ENCODE measurements at regions not wholly inside any gene's neighbourhood (a gene's known extent, or its start where the extent isn't known, plus 50 kb on each side); places are given as distances from the start of the nearest gene placed in this dataset.

DNA sequence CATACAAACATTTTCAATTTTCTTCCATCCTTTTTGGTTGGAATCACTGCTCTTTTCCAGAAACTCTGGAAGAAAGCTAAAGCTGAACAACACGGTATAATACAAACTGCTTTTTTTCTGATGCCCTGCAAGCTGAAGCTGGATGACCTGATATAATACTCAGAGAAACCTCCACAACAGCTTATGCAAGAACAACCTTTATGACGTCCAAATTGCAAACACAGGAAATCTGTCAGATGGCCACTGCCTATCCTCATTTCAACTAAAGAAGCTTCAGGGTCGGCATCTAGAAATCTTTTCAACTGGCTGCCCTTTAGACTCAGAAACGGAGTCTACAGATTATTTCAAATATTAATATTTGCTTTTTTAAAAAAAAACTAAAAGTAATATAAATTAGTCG is 106.5 kb upstream of the PRDM9 start:
- TF ChIP-seq, protein P1, sequence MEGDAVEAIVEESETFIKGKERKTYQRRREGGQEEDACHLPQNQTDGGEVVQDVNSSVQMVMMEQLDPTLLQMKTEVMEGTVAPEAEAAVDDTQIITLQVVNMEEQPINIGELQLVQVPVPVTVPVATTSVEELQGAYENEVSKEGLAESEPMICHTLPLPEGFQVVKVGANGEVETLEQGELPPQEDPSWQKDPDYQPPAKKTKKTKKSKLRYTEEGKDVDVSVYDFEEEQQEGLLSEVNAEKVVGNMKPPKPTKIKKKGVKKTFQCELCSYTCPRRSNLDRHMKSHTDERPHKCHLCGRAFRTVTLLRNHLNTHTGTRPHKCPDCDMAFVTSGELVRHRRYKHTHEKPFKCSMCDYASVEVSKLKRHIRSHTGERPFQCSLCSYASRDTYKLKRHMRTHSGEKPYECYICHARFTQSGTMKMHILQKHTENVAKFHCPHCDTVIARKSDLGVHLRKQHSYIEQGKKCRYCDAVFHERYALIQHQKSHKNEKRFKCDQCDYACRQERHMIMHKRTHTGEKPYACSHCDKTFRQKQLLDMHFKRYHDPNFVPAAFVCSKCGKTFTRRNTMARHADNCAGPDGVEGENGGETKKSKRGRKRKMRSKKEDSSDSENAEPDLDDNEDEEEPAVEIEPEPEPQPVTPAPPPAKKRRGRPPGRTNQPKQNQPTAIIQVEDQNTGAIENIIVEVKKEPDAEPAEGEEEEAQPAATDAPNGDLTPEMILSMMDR (IDR thresholded peaks at IDR 0.05; ENCODE audit: poor library complexity), result no peak
- no peak for TF ChIP-seq EZH2 (IDR thresholded peaks at IDR 0.05; ENCODE audit: borderline replicate concordance)

Measured in hepatocyte (in vitro differentiated cells).